ENCODE measurements at regions not wholly inside any gene's neighbourhood (a gene's known extent, or its start where the extent isn't known, plus 50 kb on each side); places are given as distances from the start of the nearest gene placed in this dataset.

GRCh38 chrX:39762266-39762841 lies 335.4 kb downstream of the BCOR start:
- Histone ChIP-seq H3K4me3 (ENCODE audit: low read depth in 1 of 3, low read length in 3 of 3) (no peak overlapping the region), H3K9me3 (ENCODE audit: control insufficient read depth in 4 of 4, low read length in 3 of 4) (no peaks in the 10 kb centered on the region), H3K27me3 (ENCODE audit: control insufficient read depth in 4 of 4, insufficient read depth in 4 of 4, low read length in 3 of 4) (no peaks in the 10 kb centered on the region), H3K4me1 (ENCODE audit: control insufficient read depth in 4 of 4, insufficient read depth in 4 of 4, low read length in 3 of 4) (peaks cover 4 to 20% (median 9%) of the 10 kb centered on the region in 4 donors), H3K9ac (ENCODE audit: low read depth in 1 of 2, low read length in 2 of 2) (no peak overlapping the region), H3K27ac (ENCODE audit: low read depth in 1 of 2, low read length in 2 of 2) (no peak overlapping the region), H3K36me3 (ENCODE audit: control insufficient read depth in 4 of 4, insufficient read depth in 3 of 4, low read depth in 1 of 4, low read length in 3 of 4) (no peaks in the 10 kb centered on the region)
- TF ChIP-seq YY1 (IDR thresholded peaks at IDR 0.05) (no peak), NR2F2 (IDR thresholded peaks at IDR 0.05) (no peak), RXRA (IDR thresholded peaks at IDR 0.05) (no peak), JUND (IDR thresholded peaks at IDR 0.05) (no peak), HNF4A (conservative IDR thresholded peaks at IDR 0.05) (no peak), EGR1 (IDR thresholded peaks at IDR 0.05; ENCODE audit: low read depth in 2 of 2) (no peak), FOXA2 (IDR thresholded peaks at IDR 0.05) (no peak)
- TF ChIP-seq, protein P1, sequence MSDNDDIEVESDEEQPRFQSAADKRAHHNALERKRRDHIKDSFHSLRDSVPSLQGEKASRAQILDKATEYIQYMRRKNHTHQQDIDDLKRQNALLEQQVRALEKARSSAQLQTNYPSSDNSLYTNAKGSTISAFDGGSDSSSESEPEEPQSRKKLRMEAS (IDR thresholded peaks at IDR 0.05) = no peak
- TF ChIP-seq, protein P2, sequence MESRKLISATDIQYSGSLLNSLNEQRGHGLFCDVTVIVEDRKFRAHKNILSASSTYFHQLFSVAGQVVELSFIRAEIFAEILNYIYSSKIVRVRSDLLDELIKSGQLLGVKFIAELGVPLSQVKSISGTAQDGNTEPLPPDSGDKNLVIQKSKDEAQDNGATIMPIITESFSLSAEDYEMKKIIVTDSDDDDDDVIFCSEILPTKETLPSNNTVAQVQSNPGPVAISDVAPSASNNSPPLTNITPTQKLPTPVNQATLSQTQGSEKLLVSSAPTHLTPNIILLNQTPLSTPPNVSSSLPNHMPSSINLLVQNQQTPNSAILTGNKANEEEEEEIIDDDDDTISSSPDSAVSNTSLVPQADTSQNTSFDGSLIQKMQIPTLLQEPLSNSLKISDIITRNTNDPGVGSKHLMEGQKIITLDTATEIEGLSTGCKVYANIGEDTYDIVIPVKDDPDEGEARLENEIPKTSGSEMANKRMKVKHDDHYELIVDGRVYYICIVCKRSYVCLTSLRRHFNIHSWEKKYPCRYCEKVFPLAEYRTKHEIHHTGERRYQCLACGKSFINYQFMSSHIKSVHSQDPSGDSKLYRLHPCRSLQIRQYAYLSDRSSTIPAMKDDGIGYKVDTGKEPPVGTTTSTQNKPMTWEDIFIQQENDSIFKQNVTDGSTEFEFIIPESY (IDR thresholded peaks at IDR 0.05) = no peak
- DNase-seq (ENCODE audit: low spot score) = no peak
- WGBS = 95% methylated on average over 5 of the region's 5 CpGs

DNA sequence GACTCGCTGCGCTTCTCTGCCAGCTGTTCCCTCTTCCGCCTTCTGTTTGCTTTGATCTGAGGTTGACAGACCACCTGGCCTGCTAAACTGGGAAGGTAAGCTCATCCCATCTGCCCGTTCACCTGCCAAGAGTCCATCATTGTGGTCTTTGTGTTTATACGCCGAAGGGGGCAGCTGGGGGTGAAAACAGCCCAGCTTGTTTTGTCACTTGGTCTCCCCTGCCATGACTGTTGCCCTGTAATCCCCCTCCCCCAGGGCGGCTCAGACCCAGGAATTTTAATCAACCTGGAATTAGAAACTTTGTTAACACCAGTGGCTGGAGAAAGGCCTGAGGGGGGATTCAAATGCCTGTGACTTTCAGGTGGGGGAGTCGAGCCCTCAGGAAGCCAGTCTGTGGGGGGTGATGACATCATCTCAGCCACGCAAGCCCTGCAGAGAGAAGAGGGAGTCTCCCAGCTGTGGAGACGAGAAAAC lies 333.3 kb downstream of the BCOR start:
- Histone ChIP-seq H3K4me1 (ENCODE audit: control insufficient read depth in 4 of 4, insufficient read depth in 4 of 4, low read length in 3 of 4) (peaks cover 1 to 10% (median 5%) of the 10 kb centered on the region in 4 donors), H3K4me3 (ENCODE audit: low read depth in 1 of 3, low read length in 3 of 3) (no peak overlapping the region), H3K9ac (ENCODE audit: low read depth in 1 of 2, low read length in 2 of 2) (no peak overlapping the region), H3K9me3 (ENCODE audit: control insufficient read depth in 4 of 4, low read length in 3 of 4) (no peaks in the 10 kb centered on the region), H3K27ac (ENCODE audit: low read depth in 1 of 2, low read length in 2 of 2) (no peak overlapping the region), H3K36me3 (ENCODE audit: control insufficient read depth in 4 of 4, insufficient read depth in 3 of 4, low read depth in 1 of 4, low read length in 3 of 4) (no peaks in the 10 kb centered on the region), H3K27me3 (ENCODE audit: control insufficient read depth in 4 of 4, insufficient read depth in 4 of 4, low read length in 3 of 4) (no peaks in the 10 kb centered on the region)
- TF ChIP-seq TAF1 (conservative IDR thresholded peaks at IDR 0.05) = no peak
- TF ChIP-seq HNF4G (IDR thresholded peaks at IDR 0.05) = no peak
- no peak for TF ChIP-seq NR2F2 (IDR thresholded peaks at IDR 0.05)
- no peak for TF ChIP-seq RAD21 (IDR thresholded peaks at IDR 0.05)
- TF ChIP-seq, protein P3, sequence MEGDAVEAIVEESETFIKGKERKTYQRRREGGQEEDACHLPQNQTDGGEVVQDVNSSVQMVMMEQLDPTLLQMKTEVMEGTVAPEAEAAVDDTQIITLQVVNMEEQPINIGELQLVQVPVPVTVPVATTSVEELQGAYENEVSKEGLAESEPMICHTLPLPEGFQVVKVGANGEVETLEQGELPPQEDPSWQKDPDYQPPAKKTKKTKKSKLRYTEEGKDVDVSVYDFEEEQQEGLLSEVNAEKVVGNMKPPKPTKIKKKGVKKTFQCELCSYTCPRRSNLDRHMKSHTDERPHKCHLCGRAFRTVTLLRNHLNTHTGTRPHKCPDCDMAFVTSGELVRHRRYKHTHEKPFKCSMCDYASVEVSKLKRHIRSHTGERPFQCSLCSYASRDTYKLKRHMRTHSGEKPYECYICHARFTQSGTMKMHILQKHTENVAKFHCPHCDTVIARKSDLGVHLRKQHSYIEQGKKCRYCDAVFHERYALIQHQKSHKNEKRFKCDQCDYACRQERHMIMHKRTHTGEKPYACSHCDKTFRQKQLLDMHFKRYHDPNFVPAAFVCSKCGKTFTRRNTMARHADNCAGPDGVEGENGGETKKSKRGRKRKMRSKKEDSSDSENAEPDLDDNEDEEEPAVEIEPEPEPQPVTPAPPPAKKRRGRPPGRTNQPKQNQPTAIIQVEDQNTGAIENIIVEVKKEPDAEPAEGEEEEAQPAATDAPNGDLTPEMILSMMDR (IDR thresholded peaks at IDR 0.05; ENCODE audit: low read depth, low read length, missing input control) = no peak
- no peak for TF ChIP-seq HNF4A (conservative IDR thresholded peaks at IDR 0.05)
- no peak for TF ChIP-seq EGR1 (IDR thresholded peaks at IDR 0.05; ENCODE audit: low read depth in 2 of 2)
- TF ChIP-seq, protein P1 (IDR thresholded peaks at IDR 0.05) = no peak
- TF ChIP-seq, protein P4, sequence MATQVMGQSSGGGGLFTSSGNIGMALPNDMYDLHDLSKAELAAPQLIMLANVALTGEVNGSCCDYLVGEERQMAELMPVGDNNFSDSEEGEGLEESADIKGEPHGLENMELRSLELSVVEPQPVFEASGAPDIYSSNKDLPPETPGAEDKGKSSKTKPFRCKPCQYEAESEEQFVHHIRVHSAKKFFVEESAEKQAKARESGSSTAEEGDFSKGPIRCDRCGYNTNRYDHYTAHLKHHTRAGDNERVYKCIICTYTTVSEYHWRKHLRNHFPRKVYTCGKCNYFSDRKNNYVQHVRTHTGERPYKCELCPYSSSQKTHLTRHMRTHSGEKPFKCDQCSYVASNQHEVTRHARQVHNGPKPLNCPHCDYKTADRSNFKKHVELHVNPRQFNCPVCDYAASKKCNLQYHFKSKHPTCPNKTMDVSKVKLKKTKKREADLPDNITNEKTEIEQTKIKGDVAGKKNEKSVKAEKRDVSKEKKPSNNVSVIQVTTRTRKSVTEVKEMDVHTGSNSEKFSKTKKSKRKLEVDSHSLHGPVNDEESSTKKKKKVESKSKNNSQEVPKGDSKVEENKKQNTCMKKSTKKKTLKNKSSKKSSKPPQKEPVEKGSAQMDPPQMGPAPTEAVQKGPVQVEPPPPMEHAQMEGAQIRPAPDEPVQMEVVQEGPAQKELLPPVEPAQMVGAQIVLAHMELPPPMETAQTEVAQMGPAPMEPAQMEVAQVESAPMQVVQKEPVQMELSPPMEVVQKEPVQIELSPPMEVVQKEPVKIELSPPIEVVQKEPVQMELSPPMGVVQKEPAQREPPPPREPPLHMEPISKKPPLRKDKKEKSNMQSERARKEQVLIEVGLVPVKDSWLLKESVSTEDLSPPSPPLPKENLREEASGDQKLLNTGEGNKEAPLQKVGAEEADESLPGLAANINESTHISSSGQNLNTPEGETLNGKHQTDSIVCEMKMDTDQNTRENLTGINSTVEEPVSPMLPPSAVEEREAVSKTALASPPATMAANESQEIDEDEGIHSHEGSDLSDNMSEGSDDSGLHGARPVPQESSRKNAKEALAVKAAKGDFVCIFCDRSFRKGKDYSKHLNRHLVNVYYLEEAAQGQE (IDR thresholded peaks at IDR 0.05) = no peak
- TF ChIP-seq, protein P2 (IDR thresholded peaks at IDR 0.05) = no peak
- no peak for TF ChIP-seq JUND (IDR thresholded peaks at IDR 0.05)
- TF ChIP-seq FOXA1 (IDR thresholded peaks at IDR 0.05) = no peak
- TF ChIP-seq, protein P5, sequence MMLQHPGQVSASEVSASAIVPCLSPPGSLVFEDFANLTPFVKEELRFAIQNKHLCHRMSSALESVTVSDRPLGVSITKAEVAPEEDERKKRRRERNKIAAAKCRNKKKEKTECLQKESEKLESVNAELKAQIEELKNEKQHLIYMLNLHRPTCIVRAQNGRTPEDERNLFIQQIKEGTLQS (IDR thresholded peaks at IDR 0.05) = no peak
- WGBS = 90% methylated on average over 10 of the region's 10 CpGs
- DNase-seq (ENCODE audit: low spot score) = no peak
